Stimulated activated naive CD8-positive, alpha-beta T cell treated with anti-CD3 and anti-CD28 coated beads, Interleukin-15, Interleukin-2, amounts not matched to agents 100 ng/mL and 50 ng/mL, for 24 hours (primary cell): ENCODE measurements at regions not wholly inside any gene's neighbourhood (a gene's known extent, or its start where the extent isn't known, plus 50 kb on each side); places are given as distances from the start of the nearest gene placed in this dataset.

Source experiments
- H3K27ac Mint-ChIP-seq: one replicate; pipeline ENCODE4 v1.8.0; 2021; ENCODE audit warnings: mild to moderate bottlenecking, mixed read lengths
- H3K27me3 Mint-ChIP-seq: one replicate; pipeline ENCODE4 v1.8.0; 2021; ENCODE audit warnings: mixed read lengths
- H3K36me3 Mint-ChIP-seq: one replicate; pipeline ENCODE4 v1.8.0; 2021; ENCODE audit warnings: low read depth, mixed read lengths
- H3K4me1 Mint-ChIP-seq: one replicate; pipeline ENCODE4 v1.8.0; 2021; ENCODE audit warnings: low read depth, mixed read lengths
- H3K4me3 Mint-ChIP-seq: one replicate; pipeline ENCODE4 v1.8.0; 2021; ENCODE audit warnings: mild to moderate bottlenecking, mixed read lengths
- H3K9me3 Mint-ChIP-seq: one replicate; pipeline ENCODE4 v1.8.0; 2021; ENCODE audit warnings: mixed read lengths

- H3K27me3 Mint-ChIP-seq: peaks cover 3% of the 10 kb centered on the region
- H3K36me3 Mint-ChIP-seq: no peaks in the 10 kb centered on the region
- H3K9me3 Mint-ChIP-seq: no peaks in the 10 kb centered on the region
- peaks cover 4% of the 10 kb centered on the region for H3K4me1 Mint-ChIP-seq
- no peak overlapping the region for H3K4me3 Mint-ChIP-seq
- no peak overlapping the region for H3K27ac Mint-ChIP-seq
Measured at GRCh38 chr2:144607891-144608521, 88.1 kb upstream of the ZEB2 start.

- no peak overlapping the region for H3K27ac Mint-ChIP-seq
- H3K4me3 Mint-ChIP-seq: no peak overlapping the region
- H3K4me1 Mint-ChIP-seq: peaks cover 4% of the 10 kb centered on the region
Measured at GRCh38 chr2:144607099-144607498, 87.2 kb upstream of the ZEB2 start.

GRCh38 chr2:144606466-144607095 lies 86.7 kb upstream of the ZEB2 start:
- Mint-ChIP-seq H3K4me3 (no peak overlapping the region), H3K36me3 (no peaks in the 10 kb centered on the region), H3K27ac (no peak overlapping the region), H3K27me3 (peaks cover 3% of the 10 kb centered on the region), H3K4me1 (peaks cover 4% of the 10 kb centered on the region), H3K9me3 (no peaks in the 10 kb centered on the region)

More at GRCh38 chr2:144607099-144607498, 87.2 kb upstream of the ZEB2 start:
- Mint-ChIP-seq H3K9me3 (no peaks in the 10 kb centered on the region), H3K27me3 (peaks cover 3% of the 10 kb centered on the region), H3K36me3 (no peaks in the 10 kb centered on the region)

GRCh38 chr2:144605231-144605840 lies 85.4 kb upstream of the ZEB2 start:
- H3K9me3 Mint-ChIP-seq: no peaks in the 10 kb centered on the region
- H3K4me1 Mint-ChIP-seq: peaks cover 4% of the 10 kb centered on the region
- no peaks in the 10 kb centered on the region for H3K36me3 Mint-ChIP-seq
- peaks cover 3% of the 10 kb centered on the region for H3K27me3 Mint-ChIP-seq
- H3K27ac Mint-ChIP-seq: no peak overlapping the region
- no peak overlapping the region for H3K4me3 Mint-ChIP-seq

- Mint-ChIP-seq H3K4me1 (peaks cover 4% of the 10 kb centered on the region), H3K27ac (no peak overlapping the region), H3K27me3 (peaks cover under 1% of the 10 kb centered on the region), H3K4me3 (no peak overlapping the region), H3K36me3 (no peaks in the 10 kb centered on the region), H3K9me3 (no peaks in the 10 kb centered on the region)
Measured at GRCh38 chr2:144603334-144603733, 83.4 kb upstream of the ZEB2 start.

GRCh38 chr2:144598906-144599305 lies 79.0 kb upstream of the ZEB2 start:
- H3K4me1 Mint-ChIP-seq: peaks cover 11% of the 10 kb centered on the region
- no peak overlapping the region for H3K27ac Mint-ChIP-seq
- H3K27me3 Mint-ChIP-seq: no peaks in the 10 kb centered on the region
- H3K4me3 Mint-ChIP-seq: no peak overlapping the region
- no peaks in the 10 kb centered on the region for H3K9me3 Mint-ChIP-seq
- no peaks in the 10 kb centered on the region for H3K36me3 Mint-ChIP-seq

GRCh38 chr2:144597894-144598593 lies 78.1 kb upstream of the ZEB2 start:
- no peaks in the 10 kb centered on the region for H3K27me3 Mint-ChIP-seq
- H3K4me3 Mint-ChIP-seq: no peak overlapping the region
- no peak overlapping the region for H3K27ac Mint-ChIP-seq
- peaks cover 11% of the 10 kb centered on the region for H3K4me1 Mint-ChIP-seq
- H3K36me3 Mint-ChIP-seq: no peaks in the 10 kb centered on the region
- H3K9me3 Mint-ChIP-seq: no peaks in the 10 kb centered on the region

- Mint-ChIP-seq H3K4me1 (peaks cover 11% of the 10 kb centered on the region), H3K27me3 (no peaks in the 10 kb centered on the region), H3K27ac (no peak overlapping the region), H3K9me3 (no peaks in the 10 kb centered on the region), H3K4me3 (no peak overlapping the region), H3K36me3 (no peaks in the 10 kb centered on the region)
Measured at GRCh38 chr2:144597388-144597787, 77.5 kb upstream of the ZEB2 start.

GRCh38 chr2:144596073-144596871 lies 76.4 kb upstream of the ZEB2 start:
- Mint-ChIP-seq H3K4me1 (peaks cover 11% of the 10 kb centered on the region), H3K27me3 (no peaks in the 10 kb centered on the region), H3K36me3 (no peaks in the 10 kb centered on the region), H3K4me3 (peak overlapping the region; percentile 15), H3K27ac (no peak overlapping the region), H3K9me3 (no peaks in the 10 kb centered on the region)

GRCh38 chr2:144595686-144596072 lies 75.8 kb upstream of the ZEB2 start:
- peaks cover 11% of the 10 kb centered on the region for H3K4me1 Mint-ChIP-seq
- no peaks in the 10 kb centered on the region for H3K9me3 Mint-ChIP-seq
- H3K27ac Mint-ChIP-seq: no peak overlapping the region
- no peaks in the 10 kb centered on the region for H3K27me3 Mint-ChIP-seq
- H3K36me3 Mint-ChIP-seq: no peaks in the 10 kb centered on the region
- no peak overlapping the region for H3K4me3 Mint-ChIP-seq

- Mint-ChIP-seq H3K36me3 (no peaks in the 10 kb centered on the region), H3K27me3 (no peaks in the 10 kb centered on the region), H3K9me3 (no peaks in the 10 kb centered on the region), H3K4me3 (no peak overlapping the region), H3K4me1 (peaks cover 11% of the 10 kb centered on the region), H3K27ac (no peak overlapping the region)
Measured at GRCh38 chr2:144595279-144595678, 75.4 kb upstream of the ZEB2 start.

GRCh38 chr2:144593803-144594202 lies 73.9 kb upstream of the ZEB2 start:
- Mint-ChIP-seq H3K4me1 (peaks cover 11% of the 10 kb centered on the region), H3K27me3 (no peaks in the 10 kb centered on the region), H3K9me3 (no peaks in the 10 kb centered on the region), H3K4me3 (no peak overlapping the region), H3K36me3 (no peaks in the 10 kb centered on the region), H3K27ac (no peak overlapping the region)

- Mint-ChIP-seq H3K4me1 (peaks cover 12% of the 10 kb centered on the region), H3K4me3 (no peak overlapping the region), H3K9me3 (no peaks in the 10 kb centered on the region), H3K27me3 (peaks cover 3% of the 10 kb centered on the region), H3K27ac (no peak overlapping the region), H3K36me3 (no peaks in the 10 kb centered on the region)
Measured at GRCh38 chr2:144592500-144593256, 72.8 kb upstream of the ZEB2 start.

- Mint-ChIP-seq H3K27ac (no peak overlapping the region), H3K9me3 (no peaks in the 10 kb centered on the region), H3K36me3 (no peaks in the 10 kb centered on the region), H3K4me1 (peaks cover 38% of the 10 kb centered on the region), H3K4me3 (no peak overlapping the region), H3K27me3 (peaks cover 20% of the 10 kb centered on the region)
Measured at GRCh38 chr2:144587306-144587705, 67.4 kb upstream of the ZEB2 start.
